B cell (primary cell): ENCODE measurements at regions not wholly inside any gene's neighbourhood (a gene's known extent, or its start where the extent isn't known, plus 50 kb on each side); places are given as distances from the start of the nearest gene placed in this dataset.

Experiments
- ATAC-seq: fragments of 200-7000 bp; cut with Tn5 transposase; one replicate; pipeline ENCODE4 v1.10.0; 2021; ENCODE audit warnings: low read depth, mild to moderate bottlenecking, moderate number of reproducible peaks, moderate library complexity
- CTCF ChIA-PET: fragments of 350-600 bp; sonication (Branson Sonifier 250); formaldehyde crosslinking; loops from one replicate; lab custom pipeline; 2021; ENCODE audit warnings: antibody characterized with exemption, inconsistent platforms; lab: Charles Lee
- POLR2A ChIA-PET: fragments of 350-600 bp; sonication (Branson Sonifier 250); formaldehyde crosslinking; loops from one replicate; lab custom pipeline; 2021; ENCODE audit warnings: antibody characterized with exemption; lab: Charles Lee
- DNase-seq: peaks from one replicate; pipeline ENCODE4 v3.0.0; 2013
- H2AFZ ChIP-seq: 2 replicates; pipeline ENCODE4 v1.6.1; 2012; ENCODE audit warnings: mild to moderate bottlenecking, low read depth, low read length; ENCODE audit not compliant: insufficient read depth, poor library complexity, severe bottlenecking
- H3K27ac ChIP-seq, 2 donors: 1 replicate in 1 of 2; 2 replicates in 1 of 2; pipeline ENCODE4 v1.5.1; 2012 to 2013; ENCODE audit warnings: low read length in 2 of 2, mild to moderate bottlenecking in 2 of 2, moderate library complexity in 1 of 2
- H3K27me3 ChIP-seq, 4 experiments: fragments of 200-600 bp in 1 of 4; sonication (generic) in 1 of 4; replicated peaks in 1 of 4; 1 replicate in 2 of 4; 2 replicates in 2 of 4; pipeline versions ENCODE4 v1.6.1 to v1.7.0; 2013 to 2016; ENCODE audit warnings: low read length in 3 of 4, mild to moderate bottlenecking in 2 of 4, mixed read lengths in 1 of 4, moderate library complexity in 1 of 4; ENCODE audit not compliant: insufficient read depth in 4 of 4, control insufficient read depth in 3 of 4; ENCODE audit errors: control extremely low read depth in 1 of 4
- H3K36me3 ChIP-seq, 2 experiments: replicated peaks in 1 of 2; 1 replicate in 1 of 2; 2 replicates in 1 of 2; pipeline versions ENCODE4 v1.6.1 to v1.7.1; 2013; ENCODE audit warnings: low read length in 1 of 2; ENCODE audit not compliant: insufficient read depth in 2 of 2, control insufficient read depth in 1 of 2; ENCODE audit errors: control extremely low read depth in 1 of 2, extremely low read depth in 1 of 2
- H3K4me1 ChIP-seq, 2 donors: fragments of 200-600 bp in 1 of 2; sonication (generic) in 1 of 2; 1 replicate in 1 of 2; 2 replicates in 1 of 2; pipeline versions ENCODE4 v1.5.1 to v1.6.1; 2013 to 2017; ENCODE audit warnings: low read length in 2 of 2; ENCODE audit not compliant: control insufficient read depth in 2 of 2, insufficient read depth in 2 of 2
- H3K4me2 ChIP-seq: replicated peaks from 2 replicates; pipeline ENCODE3; 2012; ENCODE audit warnings: mild to moderate bottlenecking, low read depth, low read length; ENCODE audit not compliant: poor library complexity, severe bottlenecking
- H3K4me3 ChIP-seq, 5 experiments: fragments of 200-600 bp in 1 of 5; sonication (generic) in 1 of 5; 1 replicate in 3 of 5; 2 replicates in 2 of 5; pipeline versions ENCODE4 v1.5.1 to v1.7.0; 2011 to 2016; ENCODE audit warnings: low read length in 4 of 5, mild to moderate bottlenecking in 4 of 5, low read depth in 2 of 5, control low read depth in 1 of 5, moderate library complexity in 1 of 5; ENCODE audit not compliant: insufficient read depth in 1 of 5; ENCODE audit errors: control extremely low read depth in 1 of 5, extremely low read depth in 1 of 5
- H3K79me2 ChIP-seq: fragments of 200-600 bp; sonication (generic); one replicate; pipeline ENCODE4 v1.6.0; 2016; ENCODE audit warnings: low read length; ENCODE audit not compliant: control insufficient read depth, insufficient read depth
- H3K9ac ChIP-seq: fragments of 200-600 bp; sonication (generic); 2 replicates; pipeline ENCODE4 v1.6.1; 2017; ENCODE audit warnings: mild to moderate bottlenecking, low read length, moderate library complexity
- H3K9me3 ChIP-seq, 3 donors: one replicate each; pipeline versions ENCODE4 v1.6.1 to v1.7.1; 2013; ENCODE audit warnings: low read length in 2 of 3; ENCODE audit not compliant: control insufficient read depth in 2 of 3, insufficient read depth in 1 of 3; ENCODE audit errors: control extremely low read depth in 1 of 3
- H4K20me1 ChIP-seq: 2 replicates; pipeline ENCODE4 v1.6.0; 2012; ENCODE audit warnings: mild to moderate bottlenecking, low read length; ENCODE audit not compliant: insufficient read depth, control insufficient read depth, poor library complexity, severe bottlenecking
- H3K27ac Mint-ChIP-seq: one replicate; pipeline ENCODE4 v1.8.0; 2021; ENCODE audit warnings: mixed read lengths
- H3K27me3 Mint-ChIP-seq: one replicate; pipeline ENCODE4 v1.8.0; 2021; ENCODE audit warnings: mixed read lengths
- H3K4me1 Mint-ChIP-seq: one replicate; pipeline ENCODE4 v1.8.0; 2021; ENCODE audit warnings: mixed read lengths
- H3K4me3 Mint-ChIP-seq: one replicate; pipeline ENCODE4 v1.8.0; 2021; ENCODE audit warnings: mixed read lengths
- H3K9me3 Mint-ChIP-seq: one replicate; pipeline ENCODE4 v1.8.0; 2022; ENCODE audit warnings: mixed read lengths; ENCODE audit not compliant: insufficient read depth
- CTCF ChIP-seq: fragments of 200-600 bp; IDR thresholded peaks from one replicate; pipeline ENCODE4 v1.8.0; 2022; ENCODE audit warnings: antibody characterized with exemption, mild to moderate bottlenecking
- EZH2 ChIP-seq: IDR thresholded peaks from 2 replicates; pipeline ENCODE4 v1.6.1; 2012; ENCODE audit warnings: borderline replicate concordance, low read depth, mild to moderate bottlenecking, moderate library complexity, low read length; ENCODE audit not compliant: insufficient read depth, poor library complexity, severe bottlenecking
- WGBS: methylation state at CpG from one replicate; pipeline ENCODE4 v1.1.5; 2013; ENCODE audit warnings: missing lambda C conversion rate; ENCODE audit not compliant: insufficient coverage; 5-methylcytosine and 5-hydroxymethylcytosine counted together
- intact Hi-C: fragments of 100-400 bp; cut with micrococcal nuclease; formaldehyde crosslinking; loops from one replicate; pipeline ENCODE4 v1.10.0; 2022

- H3K27ac Mint-ChIP-seq = no peak overlapping the region
- H3K27me3 Mint-ChIP-seq = peaks cover 48% of the 10 kb centered on the region
- DNase-seq (no peak), ATAC-seq (no peak)
- Histone ChIP-seq H3K27ac (no peak overlapping the region), H3K36me3 (no peaks in the 10 kb centered on the region), H3K4me3 (no peak overlapping the region), H3K9ac (no peak overlapping the region), H2AFZ (no peak overlapping the region), H3K4me1 (no peaks in the 10 kb centered on the region), H3K79me2 (no peaks in the 10 kb centered on the region), H3K27me3 (peaks cover 0 to 10% (median 5%) of the 10 kb centered on the region in 4 experiments), H3K4me2 (no peak overlapping the region), H3K9me3 (peaks cover 0 to 4% (median 0%) of the 10 kb centered on the region in 3 donors), H4K20me1 (no peaks in the 10 kb centered on the region)
- intact Hi-C loops = no loop called here
- H3K4me3 Mint-ChIP-seq = no peak overlapping the region
- WGBS = no CpG with 5 or more reads among the region's 3 CpGs
- TF ChIP-seq EZH2 (no peak), CTCF (no peak)
- ChIA-PET POLR2A (no interaction called here), CTCF (no interaction called here)
- no peaks in the 10 kb centered on the region for H3K9me3 Mint-ChIP-seq
- peaks cover 4% of the 10 kb centered on the region for H3K4me1 Mint-ChIP-seq
These were observed 364.8 kb upstream of the ESRRG start for GRCh38 chr1:217088011-217088410.

DNA sequence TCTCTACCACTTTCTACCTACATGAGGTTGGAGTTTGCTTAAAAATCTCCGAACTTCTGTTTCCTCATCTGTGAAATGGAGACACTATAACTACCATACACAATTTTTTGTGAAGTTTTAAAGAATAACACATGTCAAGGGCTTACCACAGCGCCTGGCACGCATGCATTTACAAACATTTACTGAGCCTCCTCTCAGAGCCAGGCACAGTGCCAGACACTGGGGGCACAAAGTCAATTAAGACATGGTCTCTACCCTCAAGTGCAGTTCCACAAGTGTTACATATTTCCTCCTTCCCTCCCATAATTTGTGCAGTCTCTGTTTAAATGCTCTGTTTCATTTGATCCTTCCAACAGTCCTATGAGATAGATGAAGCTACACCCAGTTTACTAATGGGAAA, 356.4 kb upstream of the ESRRG start:
- no peak overlapping the region for H3K27ac Mint-ChIP-seq
- H3K4me3 ChIP-seq = no peak overlapping the region
- ChIA-PET CTCF (no interaction called here), POLR2A (no interaction called here)
- no peaks in the 10 kb centered on the region for H3K4me1 Mint-ChIP-seq
- TF ChIP-seq CTCF = no peak
- no peaks in the 10 kb centered on the region for H3K27me3 ChIP-seq
- no peak overlapping the region for H3K9ac ChIP-seq
- no peaks in the 10 kb centered on the region for H3K9me3 Mint-ChIP-seq
- intact Hi-C loops = no loop called here
- H3K36me3 ChIP-seq = no peaks in the 10 kb centered on the region
- H3K27ac ChIP-seq = no peak overlapping the region
- 96% methylated on average over 2 of the region's 3 CpGs for WGBS
- H3K4me2 ChIP-seq = no peak overlapping the region
- H3K9me3 ChIP-seq = no peaks in the 10 kb centered on the region
- H3K27me3 Mint-ChIP-seq = no peaks in the 10 kb centered on the region
- no peaks in the 10 kb centered on the region for H4K20me1 ChIP-seq
- H3K4me3 Mint-ChIP-seq = no peak overlapping the region
- no peak for DNase-seq
- no peaks in the 10 kb centered on the region for H3K79me2 ChIP-seq
- no peaks in the 10 kb centered on the region for H3K4me1 ChIP-seq
- no peak for ATAC-seq
- H2AFZ ChIP-seq = no peak overlapping the region
